Ishikawa (cell line): ENCODE measurements at regions not wholly inside any gene's neighbourhood (a gene's known extent, or its start where the extent isn't known, plus 50 kb on each side); places are given as distances from the start of the nearest gene placed in this dataset.

Source experiments
- CEBPB ChIP-seq: IDR thresholded peaks from 2 replicates; pipeline ENCODE4 v1.6.1; 2012
- CREB1 ChIP-seq: IDR thresholded peaks from 2 replicates; pipeline ENCODE4 v1.6.1; 2012; ENCODE audit warnings: low read depth
- EGR1 ChIP-seq: IDR thresholded peaks from 2 replicates; pipeline ENCODE4 v1.6.1; 2012
- EP300 ChIP-seq: IDR thresholded peaks from 2 replicates; pipeline ENCODE4 v1.6.1; 2012; ENCODE audit warnings: borderline replicate concordance
- FOXM1 ChIP-seq: IDR thresholded peaks from 2 replicates; pipeline ENCODE4 v1.6.1; 2012; ENCODE audit warnings: low read depth, borderline replicate concordance
- MAX ChIP-seq: IDR thresholded peaks from 2 replicates; pipeline ENCODE4 v1.6.1; 2012
- NFIC ChIP-seq: IDR thresholded peaks from 2 replicates; pipeline ENCODE4 v1.6.1; 2012
- RAD21 ChIP-seq: IDR thresholded peaks from 2 replicates; pipeline ENCODE4 v1.6.1; 2012; ENCODE audit warnings: low read depth
- REST ChIP-seq: IDR thresholded peaks from 2 replicates; pipeline ENCODE4 v1.6.1; 2012; ENCODE audit warnings: low read depth, mild to moderate bottlenecking
- TAF1 ChIP-seq: IDR thresholded peaks from 2 replicates; pipeline ENCODE4 v1.6.1; 2012; ENCODE audit warnings: low read depth, mild to moderate bottlenecking
- TCF12 ChIP-seq: IDR thresholded peaks from 2 replicates; pipeline ENCODE4 v1.6.1; 2012; ENCODE audit warnings: low read depth
- TEAD4 ChIP-seq: IDR thresholded peaks from 2 replicates; pipeline ENCODE4 v1.6.1; 2012
- USF1 ChIP-seq: IDR thresholded peaks from 2 replicates; pipeline ENCODE4 v1.6.1; 2012
- YY1 ChIP-seq: IDR thresholded peaks from 2 replicates; pipeline ENCODE4 v1.6.1; 2012; ENCODE audit warnings: low read depth
- ZBTB7A ChIP-seq: IDR thresholded peaks from 2 replicates; pipeline ENCODE4 v1.6.1; 2012; ENCODE audit warnings: low read depth

DNA sequence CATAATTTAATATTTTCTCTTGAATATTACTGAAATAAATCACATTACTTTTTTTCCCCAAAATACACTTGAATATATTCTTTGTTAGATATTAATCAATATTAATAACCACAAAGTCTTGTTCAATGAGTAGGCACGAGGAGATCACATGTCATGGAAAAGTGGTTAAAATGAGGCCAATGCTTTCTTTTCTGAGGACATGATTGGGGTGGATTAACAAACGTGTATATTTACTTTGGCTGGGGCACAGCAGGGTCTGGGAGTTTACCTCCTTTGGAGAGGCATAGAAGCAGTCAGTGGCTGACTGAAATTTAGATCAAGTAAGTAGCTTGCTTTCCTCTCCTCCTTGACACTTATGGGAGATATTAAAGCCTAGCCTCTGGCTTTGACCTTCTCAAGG is 664.3 kb upstream of the B3GALT2 start:
- TF ChIP-seq EP300 (no peak), REST (no peak), YY1 (no peak), ZBTB7A (no peak), CREB1 (no peak), EGR1 (no peak), TAF1 (no peak), NFIC (no peak), CEBPB (no peak), FOXM1 (no peak)

DNA sequence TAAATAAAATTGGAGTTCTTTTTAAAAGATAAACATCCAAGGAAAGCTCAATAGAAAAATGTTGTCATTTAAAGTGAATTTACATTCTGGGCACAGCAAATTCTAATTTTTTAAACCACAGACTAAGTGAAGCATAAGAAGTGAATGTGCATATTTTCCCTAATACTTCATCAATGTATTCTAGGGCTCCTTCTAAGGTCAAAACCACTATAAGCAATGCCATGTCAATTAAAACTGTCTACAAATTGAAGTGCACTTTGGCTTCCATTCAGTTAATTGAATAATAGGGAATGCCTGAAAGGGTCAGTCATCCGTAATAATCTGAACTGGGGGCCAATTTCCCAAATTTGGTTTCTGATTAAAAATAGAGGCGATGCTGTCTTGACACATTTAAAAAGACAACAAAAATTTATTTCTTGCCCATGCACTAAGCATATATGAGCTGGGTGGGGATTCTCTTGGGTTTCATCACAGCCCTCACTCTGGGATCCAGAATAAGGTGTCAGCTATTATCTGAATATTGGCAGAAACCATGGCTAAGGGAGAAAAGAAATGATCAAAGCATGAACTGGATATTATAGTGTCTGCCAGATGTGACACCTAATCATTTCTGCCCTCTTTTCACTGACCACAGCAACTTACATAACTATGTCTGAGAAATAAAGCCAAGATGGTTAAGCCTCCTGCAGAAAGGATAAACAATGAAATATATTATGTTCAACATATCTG is 660.6 kb upstream of the B3GALT2 start:
- TF ChIP-seq RAD21 = no peak
- no peak for TF ChIP-seq USF1
- TF ChIP-seq REST = no peak
- TF ChIP-seq NFIC = no peak
- TF ChIP-seq CREB1 = no peak
- TF ChIP-seq TAF1 = no peak

- no peak for TF ChIP-seq CEBPB
- TF ChIP-seq TEAD4 = no peak
- TF ChIP-seq EP300 = no peak
- TF ChIP-seq EGR1 = no peak
- no peak for TF ChIP-seq USF1
- no peak for TF ChIP-seq TAF1
- no peak for TF ChIP-seq YY1
- TF ChIP-seq NFIC = no peak
- no peak for TF ChIP-seq RAD21
- TF ChIP-seq CREB1 = no peak
- TF ChIP-seq ZBTB7A = no peak
- no peak for TF ChIP-seq REST
- TF ChIP-seq TCF12 = no peak
Measured at GRCh38 chr1:193846411-193846810, 660.0 kb upstream of the B3GALT2 start.

DNA sequence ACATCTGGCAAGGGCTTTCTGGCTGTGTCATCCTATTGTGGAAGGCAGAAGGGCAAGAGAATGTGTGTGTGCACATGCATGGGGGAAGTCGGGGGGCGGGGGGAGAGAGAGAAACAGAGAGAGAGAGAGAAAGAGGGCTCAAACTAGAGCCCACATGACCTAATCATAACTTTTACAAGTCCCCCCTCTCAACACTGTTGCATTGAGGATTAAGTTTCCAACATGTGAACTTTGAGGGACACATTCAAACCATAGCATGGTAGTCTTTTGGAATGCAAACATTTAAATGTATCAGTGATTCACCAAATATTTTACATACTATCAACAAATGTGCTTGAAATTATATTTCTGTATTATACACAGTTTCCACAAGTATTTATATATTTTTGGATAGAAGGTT is 655.4 kb upstream of the B3GALT2 start:
- TF ChIP-seq ZBTB7A = no peak
- TF ChIP-seq YY1 = no peak
- TF ChIP-seq EGR1 = no peak
- no peak for TF ChIP-seq TEAD4
- no peak for TF ChIP-seq REST
- no peak for TF ChIP-seq FOXM1
- no peak for TF ChIP-seq TCF12
- no peak for TF ChIP-seq MAX
- TF ChIP-seq TAF1 = no peak
- TF ChIP-seq NFIC = no peak
- no peak for TF ChIP-seq EP300
